ENCODE measurements at regions not wholly inside any gene's neighbourhood (a gene's known extent, or its start where the extent isn't known, plus 50 kb on each side); places are given as distances from the start of the nearest gene placed in this dataset.

DNA sequence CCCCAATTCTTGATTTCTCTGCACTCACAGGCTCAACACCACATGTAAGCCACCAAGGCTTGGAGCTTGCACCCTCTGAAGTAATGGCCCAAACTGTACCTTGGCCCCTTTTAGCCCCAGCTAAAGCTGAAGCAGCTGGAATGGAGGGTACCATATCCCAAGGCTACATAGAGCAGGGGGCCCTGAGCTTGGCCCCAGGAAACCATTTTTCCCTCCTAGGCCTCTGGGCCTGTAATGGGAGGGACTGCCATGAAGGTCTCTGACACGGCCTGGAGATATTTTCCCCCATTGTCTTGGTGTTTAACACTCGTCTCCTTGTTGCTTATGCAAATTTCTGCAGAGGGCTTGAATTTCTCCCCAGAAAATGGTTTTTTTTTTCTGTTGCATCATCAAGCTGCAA lies 69.7 kb downstream of the SKA1 start:
- peaks cover 3% of the 10 kb centered on the region for H3K9me3 Mint-ChIP-seq
- ChIA-PET CTCF (no interaction called here), POLR2A (no interaction called here)
- H3K4me3 Mint-ChIP-seq = no peak overlapping the region
- no peaks in the 10 kb centered on the region for H3K36me3 Mint-ChIP-seq (ENCODE audit: low read depth)
- peaks cover 3% of the 10 kb centered on the region for H3K27me3 Mint-ChIP-seq
- no peaks in the 10 kb centered on the region for H3K4me1 Mint-ChIP-seq
- H3K27ac Mint-ChIP-seq = no peak overlapping the region
- DNase-seq = no peak

DNA sequence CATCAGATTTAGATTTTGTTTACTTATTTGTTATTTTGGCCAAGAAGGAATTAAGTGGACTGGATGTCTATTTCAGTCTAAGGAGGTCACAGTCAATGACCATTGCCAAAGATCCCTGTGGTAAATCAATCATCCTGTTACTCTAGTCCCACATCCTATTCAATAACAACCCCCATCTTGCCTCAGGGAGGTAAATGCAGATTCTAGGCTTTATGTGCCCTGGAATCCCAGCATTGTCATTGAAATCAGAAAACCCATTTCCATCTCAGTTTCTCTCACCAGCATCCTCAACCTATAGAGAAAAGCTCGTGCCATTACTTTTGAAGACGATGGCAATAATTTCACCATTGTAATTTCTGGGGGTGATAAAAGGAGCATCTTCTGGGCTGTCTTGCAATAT lies 71.8 kb downstream of the SKA1 start:
- no peak overlapping the region for H3K27ac Mint-ChIP-seq
- no peak overlapping the region for H3K4me3 Mint-ChIP-seq
- no peaks in the 10 kb centered on the region for H3K36me3 Mint-ChIP-seq (ENCODE audit: low read depth)
- CTCF ChIA-PET = interaction anchor here (1.5 kb wide), 1 partner anchor 10 kb away, joined by 3 read pairs; no protein-coding TSS in a partner anchor
- DNase-seq = no peak
- POLR2A ChIA-PET = no interaction called here
- H3K4me1 Mint-ChIP-seq = no peaks in the 10 kb centered on the region
- H3K27me3 Mint-ChIP-seq = peaks cover 3% of the 10 kb centered on the region
- H3K9me3 Mint-ChIP-seq = peaks cover 3% of the 10 kb centered on the region

DNA sequence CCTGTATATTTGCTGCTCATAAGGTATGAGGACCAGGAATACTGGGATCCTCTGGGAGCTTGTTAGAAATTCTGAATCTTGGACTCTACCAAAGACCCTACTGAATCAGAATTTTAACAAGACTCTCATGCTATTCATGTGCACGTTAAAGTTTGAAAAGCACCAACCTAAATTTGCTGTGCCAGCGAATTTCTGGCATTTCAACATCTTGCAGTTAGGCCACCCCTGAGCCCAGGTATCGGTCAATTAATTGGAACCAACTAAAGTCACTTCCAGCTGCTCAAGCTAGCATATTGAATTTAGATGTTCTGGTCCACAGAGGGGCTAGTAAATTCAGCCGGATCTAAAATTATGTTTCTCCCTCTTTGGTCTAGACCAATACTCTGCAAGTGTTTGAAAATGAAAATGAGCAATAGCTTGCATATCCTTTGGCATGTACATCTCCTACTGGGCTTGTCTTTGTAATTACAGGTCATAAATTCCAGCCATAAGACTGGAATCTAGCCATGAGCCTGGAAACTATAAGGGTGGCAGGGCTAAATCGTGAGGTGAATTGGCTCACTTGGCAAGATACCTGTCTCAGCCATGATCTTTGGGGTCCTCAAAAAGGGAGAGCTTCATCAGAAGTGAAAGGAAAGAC lies 72.4 kb downstream of the SKA1 start:
- no peak for DNase-seq
- Mint-ChIP-seq H3K4me3 (no peak overlapping the region), H3K36me3 (ENCODE audit: low read depth) (no peaks in the 10 kb centered on the region), H3K27ac (no peak overlapping the region), H3K9me3 (peaks cover 3% of the 10 kb centered on the region), H3K4me1 (no peaks in the 10 kb centered on the region), H3K27me3 (peaks cover 3% of the 10 kb centered on the region)
- CTCF ChIA-PET = interaction anchor here (1.5 kb wide), 1 partner anchor 9 kb away, joined by 3 read pairs; no protein-coding TSS in a partner anchor
- POLR2A ChIA-PET = no interaction called here

DNA sequence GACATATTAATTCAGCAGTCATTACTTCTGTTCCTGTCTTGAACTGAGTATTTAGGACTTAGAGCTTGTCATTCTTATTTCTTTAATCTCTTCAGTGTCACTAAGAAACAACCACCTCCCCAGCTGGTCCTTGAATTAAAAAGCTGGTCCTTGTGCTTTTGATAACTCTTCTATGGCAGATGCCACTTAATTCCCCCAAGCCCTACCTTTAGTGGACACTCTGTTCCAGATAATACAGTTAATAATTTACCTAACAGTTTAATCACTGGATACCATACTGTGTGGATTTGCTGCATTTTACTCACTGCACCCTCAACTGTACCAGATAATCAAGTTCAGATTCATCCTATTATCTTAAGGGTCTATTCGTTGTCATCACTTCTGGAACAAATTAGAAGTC lies 73.1 kb downstream of the SKA1 start:
- H3K9me3 Mint-ChIP-seq = peaks cover 3% of the 10 kb centered on the region
- CTCF ChIA-PET = interaction anchor here (1.5 kb wide), 1 partner anchor 8 kb away, joined by 3 read pairs; no protein-coding TSS in a partner anchor
- no peaks in the 10 kb centered on the region for H3K36me3 Mint-ChIP-seq (ENCODE audit: low read depth)
- POLR2A ChIA-PET = no interaction called here
- H3K27ac Mint-ChIP-seq = no peak overlapping the region
- no peaks in the 10 kb centered on the region for H3K4me1 Mint-ChIP-seq
- no peaks in the 10 kb centered on the region for H3K27me3 Mint-ChIP-seq
- H3K4me3 Mint-ChIP-seq = no peak overlapping the region
- no peak for DNase-seq

DNA sequence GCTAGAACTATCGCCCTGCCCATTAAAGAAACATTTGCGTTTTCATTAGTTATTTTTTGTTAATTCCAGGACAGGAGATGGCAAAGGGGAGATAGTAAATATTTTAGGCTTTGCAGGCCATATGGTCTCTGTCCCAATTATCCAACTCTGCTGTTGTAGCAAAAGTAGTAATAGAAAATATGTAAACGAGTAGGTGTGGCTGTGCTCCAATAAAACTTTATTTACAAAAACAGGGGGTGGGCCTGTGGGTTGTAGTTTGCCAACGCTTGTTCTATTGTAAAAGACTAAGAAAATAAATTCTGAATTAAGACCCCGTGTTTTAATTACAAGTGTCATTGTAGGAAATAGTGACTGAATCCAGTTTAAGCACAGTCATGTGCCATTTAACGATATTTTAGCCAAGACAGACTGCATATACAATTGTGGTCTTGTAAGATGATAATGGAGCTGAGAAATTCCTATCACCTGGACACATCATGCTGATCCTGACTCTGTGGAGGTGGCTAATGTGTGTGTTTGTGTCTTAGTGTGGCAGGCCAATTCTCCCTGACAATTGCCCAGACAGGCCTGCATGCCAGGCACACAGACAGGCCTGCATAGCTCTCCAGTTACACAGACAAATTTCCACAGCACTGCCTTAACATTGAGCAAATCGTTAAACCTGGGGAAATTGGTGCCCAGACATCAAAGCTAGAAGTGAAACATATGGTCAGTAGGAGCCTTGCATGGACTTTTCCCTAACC lies 76.4 kb downstream of the SKA1 start:
- Mint-ChIP-seq H3K4me1 (no peaks in the 10 kb centered on the region), H3K27me3 (peaks cover 5% of the 10 kb centered on the region), H3K27ac (no peak overlapping the region), H3K36me3 (ENCODE audit: low read depth) (no peaks in the 10 kb centered on the region), H3K9me3 (no peaks in the 10 kb centered on the region), H3K4me3 (no peak overlapping the region)
- POLR2A ChIA-PET = no interaction called here
- CTCF ChIA-PET = no interaction called here
- no peak for DNase-seq

DNA sequence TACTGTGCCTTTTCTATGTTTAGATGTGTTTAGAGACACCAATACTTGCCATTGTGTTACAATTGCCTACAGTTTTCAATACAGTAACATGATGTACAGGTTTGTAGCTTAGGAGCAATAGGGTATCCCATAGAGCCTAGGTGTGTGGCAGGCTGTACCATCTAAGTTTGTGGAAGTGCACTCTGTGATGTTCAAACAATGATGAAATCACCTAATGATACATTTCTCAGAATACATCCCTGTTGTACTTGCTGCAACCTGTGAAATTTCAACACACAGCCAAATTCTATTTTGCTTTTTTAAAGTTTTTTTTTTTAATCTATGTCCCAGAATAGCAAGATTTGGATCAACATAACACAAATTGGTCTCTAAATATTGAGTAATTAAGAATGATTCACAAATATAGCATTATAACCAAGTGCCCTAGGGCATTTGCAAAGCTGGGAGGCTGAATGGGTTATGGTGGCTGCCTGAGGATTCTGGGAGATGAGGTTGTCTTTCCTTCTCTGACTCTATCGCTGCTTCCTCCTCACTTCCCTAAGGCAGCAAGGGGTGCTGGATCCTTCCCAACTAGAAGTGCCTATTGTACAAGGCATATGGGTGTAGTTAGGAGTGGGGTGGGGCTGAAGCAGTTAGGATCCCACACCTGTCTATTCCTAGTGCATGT lies 78.3 kb downstream of the SKA1 start:
- no peaks in the 10 kb centered on the region for H3K4me1 Mint-ChIP-seq
- ChIA-PET CTCF (interaction anchor here (0.9 kb wide), 1 partner anchor 15 kb away, joined by 3 read pairs; no protein-coding TSS in a partner anchor), POLR2A (no interaction called here)
- H3K36me3 Mint-ChIP-seq (ENCODE audit: low read depth) = no peaks in the 10 kb centered on the region
- peaks cover 5% of the 10 kb centered on the region for H3K27me3 Mint-ChIP-seq
- no peak overlapping the region for H3K27ac Mint-ChIP-seq
- H3K4me3 Mint-ChIP-seq = no peak overlapping the region
- DNase-seq = no peak
- H3K9me3 Mint-ChIP-seq = no peaks in the 10 kb centered on the region

DNA sequence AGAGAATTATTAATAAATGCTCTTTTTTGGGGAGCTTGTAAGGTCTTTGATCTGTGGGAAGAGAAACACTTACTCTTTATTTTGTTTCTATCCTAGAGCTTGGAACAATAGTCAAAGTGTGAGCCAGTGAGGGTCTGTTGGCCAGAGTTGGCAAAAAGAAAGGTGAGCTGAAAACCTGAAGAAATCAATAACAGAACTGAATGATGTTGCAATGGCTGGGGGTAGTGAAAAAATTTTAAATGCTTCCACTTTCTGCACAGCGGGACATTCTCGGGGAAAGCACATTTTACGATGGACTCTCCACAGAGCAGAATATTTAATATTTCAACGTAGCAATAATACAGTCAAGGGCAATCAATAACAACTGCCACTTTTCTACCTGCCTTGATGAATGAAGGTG lies 78.9 kb downstream of the SKA1 start:
- no peak overlapping the region for H3K4me3 Mint-ChIP-seq
- H3K27me3 Mint-ChIP-seq = peaks cover 5% of the 10 kb centered on the region
- POLR2A ChIA-PET = no interaction called here
- no peaks in the 10 kb centered on the region for H3K36me3 Mint-ChIP-seq (ENCODE audit: low read depth)
- no peak for DNase-seq
- CTCF ChIA-PET = interaction anchor here (0.9 kb wide), 1 partner anchor 14 kb away, joined by 3 read pairs; no protein-coding TSS in a partner anchor
- H3K27ac Mint-ChIP-seq = no peak overlapping the region
- H3K4me1 Mint-ChIP-seq = no peaks in the 10 kb centered on the region
- H3K9me3 Mint-ChIP-seq = no peaks in the 10 kb centered on the region

DNA sequence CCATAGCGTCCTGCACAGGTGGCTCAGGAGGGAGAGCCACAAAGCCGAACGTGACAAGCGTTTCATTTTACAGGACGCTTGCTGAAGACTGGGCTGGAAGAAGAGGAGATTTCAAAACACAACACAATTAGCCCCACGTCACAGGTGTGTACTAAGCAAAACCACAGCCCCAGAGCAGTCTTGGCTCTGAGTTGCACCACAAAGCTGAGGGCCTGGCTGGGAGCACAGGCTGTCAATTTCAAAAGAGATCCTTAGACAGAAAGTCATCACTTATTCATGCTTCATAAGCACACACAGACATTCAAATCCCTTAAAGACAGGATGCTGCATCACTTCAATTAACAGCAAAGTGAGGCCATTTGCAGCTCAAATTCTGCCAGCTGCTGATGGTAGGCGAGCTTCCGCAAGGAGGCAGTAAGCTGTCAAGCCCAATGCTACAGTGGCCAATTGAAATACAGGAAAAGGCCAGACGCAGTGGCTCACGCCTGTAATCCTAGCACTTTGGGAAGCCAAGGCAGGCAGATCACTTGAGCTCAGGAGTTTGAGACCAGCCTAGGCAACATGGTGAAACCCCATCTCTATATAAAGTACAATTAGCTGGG lies 79.6 kb downstream of the SKA1 start:
- Mint-ChIP-seq H3K4me3 (no peak overlapping the region), H3K9me3 (no peaks in the 10 kb centered on the region), H3K27ac (no peak overlapping the region), H3K4me1 (no peaks in the 10 kb centered on the region), H3K36me3 (ENCODE audit: low read depth) (no peaks in the 10 kb centered on the region), H3K27me3 (peaks cover 5% of the 10 kb centered on the region)
- CTCF ChIA-PET = no interaction called here
- DNase-seq = no peak
- POLR2A ChIA-PET = no interaction called here

DNA sequence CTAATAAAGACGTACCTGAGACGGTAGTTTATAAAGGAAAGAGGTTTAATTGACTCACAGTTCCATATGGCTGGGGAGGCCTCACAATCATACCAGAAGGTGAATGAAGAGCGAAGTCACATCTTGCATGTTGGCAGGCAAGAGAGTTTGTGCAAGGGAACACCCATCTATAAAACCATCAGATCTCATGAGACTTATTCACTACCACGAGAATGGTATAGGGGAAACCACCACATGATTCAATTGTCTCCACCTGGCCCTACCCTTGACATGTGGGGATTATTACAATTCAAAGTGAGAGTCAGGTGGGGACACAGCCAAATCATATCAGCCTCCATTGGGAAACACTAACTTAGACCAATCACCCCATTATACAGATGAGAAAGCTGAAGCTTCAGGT lies 81.4 kb downstream of the SKA1 start:
- H3K36me3 Mint-ChIP-seq (ENCODE audit: low read depth) = no peaks in the 10 kb centered on the region
- H3K27me3 Mint-ChIP-seq = peaks cover 5% of the 10 kb centered on the region
- H3K4me1 Mint-ChIP-seq = no peaks in the 10 kb centered on the region
- ChIA-PET POLR2A (no interaction called here), CTCF (interaction anchor here (1.2 kb wide), 1 partner anchor 9 kb away, joined by 3 read pairs; no protein-coding TSS in a partner anchor)
- DNase-seq = no peak
- H3K4me3 Mint-ChIP-seq = no peak overlapping the region
- no peak overlapping the region for H3K27ac Mint-ChIP-seq
- no peaks in the 10 kb centered on the region for H3K9me3 Mint-ChIP-seq

DNA sequence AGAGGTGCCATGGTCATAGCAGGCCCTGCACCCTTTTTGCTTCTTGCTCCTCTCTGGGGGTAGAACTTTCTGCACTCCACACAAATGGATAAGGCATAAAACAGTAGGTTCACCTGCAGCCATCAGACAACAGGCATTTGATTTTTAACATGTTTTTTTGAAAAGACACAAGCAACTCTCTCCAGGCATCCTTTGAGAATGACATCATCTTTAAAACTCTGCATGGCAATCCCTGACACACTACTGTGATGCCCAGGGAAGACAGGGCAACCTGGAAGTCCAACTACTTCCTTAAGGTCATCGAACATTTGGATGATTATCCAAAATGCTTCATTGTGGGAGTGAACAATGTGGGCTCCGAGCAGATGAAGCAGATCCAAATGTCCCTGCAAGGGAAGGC lies 82.8 kb downstream of the SKA1 start:
- ChIA-PET CTCF (no interaction called here), POLR2A (no interaction called here)
- Mint-ChIP-seq H3K4me1 (no peaks in the 10 kb centered on the region), H3K27me3 (peaks cover 5% of the 10 kb centered on the region), H3K9me3 (no peaks in the 10 kb centered on the region), H3K27ac (no peak overlapping the region), H3K4me3 (no peak overlapping the region), H3K36me3 (ENCODE audit: low read depth) (no peaks in the 10 kb centered on the region)
- no peak for DNase-seq

DNA sequence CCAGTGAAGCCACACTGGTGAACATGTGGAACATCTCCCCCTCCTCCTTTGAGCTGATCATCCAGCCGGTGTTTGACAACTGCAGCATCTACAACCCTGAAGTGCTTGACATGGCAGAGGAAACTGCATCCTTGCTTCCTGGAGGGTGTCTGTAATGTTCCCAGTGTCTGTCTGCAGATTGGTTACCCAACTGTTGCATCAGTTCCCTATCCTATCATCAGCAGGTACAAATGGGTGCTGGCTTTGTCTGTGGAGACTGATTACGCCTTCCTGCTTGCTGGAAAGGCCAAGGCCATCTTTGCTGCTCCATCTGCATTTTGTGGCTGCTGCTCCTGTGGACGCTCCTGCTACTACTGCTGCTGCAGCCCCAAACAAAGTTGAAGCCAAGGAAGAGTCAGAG lies 83.5 kb downstream of the SKA1 start:
- ChIA-PET CTCF (no interaction called here), POLR2A (no interaction called here)
- H3K36me3 Mint-ChIP-seq (ENCODE audit: low read depth) = no peaks in the 10 kb centered on the region
- no peaks in the 10 kb centered on the region for H3K9me3 Mint-ChIP-seq
- H3K27ac Mint-ChIP-seq = no peak overlapping the region
- DNase-seq = no peak
- peaks cover 5% of the 10 kb centered on the region for H3K27me3 Mint-ChIP-seq
- H3K4me1 Mint-ChIP-seq = no peaks in the 10 kb centered on the region
- H3K4me3 Mint-ChIP-seq = no peak overlapping the region

DNA sequence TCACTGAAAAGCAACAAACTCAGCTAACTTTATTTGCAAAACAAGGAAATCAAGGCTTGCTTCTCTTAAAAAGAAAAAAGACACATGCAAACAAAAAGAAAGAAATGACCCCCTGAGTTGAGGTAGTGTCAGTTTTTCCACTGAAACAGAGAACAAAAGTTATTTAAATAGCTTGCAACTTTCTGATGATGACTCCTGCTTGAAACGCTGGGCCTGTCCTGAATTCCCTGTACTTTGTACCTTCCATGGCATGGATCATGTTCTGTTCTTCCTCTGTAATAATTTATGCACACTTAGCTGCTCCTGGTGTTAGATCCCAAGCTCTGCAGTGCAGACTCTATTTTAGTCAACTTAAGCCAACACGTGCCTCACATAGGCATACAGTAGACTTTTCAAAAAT lies 84.0 kb downstream of the SKA1 start:
- Mint-ChIP-seq H3K36me3 (ENCODE audit: low read depth) (no peaks in the 10 kb centered on the region), H3K9me3 (no peaks in the 10 kb centered on the region), H3K4me1 (no peaks in the 10 kb centered on the region), H3K4me3 (no peak overlapping the region), H3K27me3 (peaks cover 5% of the 10 kb centered on the region), H3K27ac (no peak overlapping the region)
- no peak for DNase-seq
- CTCF ChIA-PET = no interaction called here
- POLR2A ChIA-PET = no interaction called here

DNA sequence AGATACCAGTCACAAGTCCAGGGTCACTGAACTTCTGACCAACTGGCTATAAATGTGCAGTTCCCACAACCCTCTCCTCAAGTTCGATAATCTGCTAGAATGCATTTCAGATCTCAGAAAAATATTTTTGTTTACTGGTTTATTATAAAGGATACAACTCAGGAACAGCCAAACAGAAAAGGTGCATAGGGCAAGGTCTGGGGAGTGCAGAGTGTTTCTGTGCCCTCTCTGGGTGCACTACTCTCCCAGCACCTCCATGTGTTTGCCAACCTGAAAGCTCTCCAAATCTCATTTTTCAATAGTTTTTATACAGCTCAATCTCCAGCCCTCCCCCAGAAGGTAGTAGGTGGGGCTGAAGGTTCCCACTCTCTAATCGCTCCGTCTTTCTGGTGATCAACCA lies 85.2 kb downstream of the SKA1 start:
- POLR2A ChIA-PET = no interaction called here

More for the DNA sequence above, 85.2 kb downstream of the SKA1 start:
- Mint-ChIP-seq H3K4me3 (no peak overlapping the region), H3K27ac (no peak overlapping the region), H3K36me3 (ENCODE audit: low read depth) (no peaks in the 10 kb centered on the region), H3K27me3 (peaks cover 5% of the 10 kb centered on the region), H3K9me3 (no peaks in the 10 kb centered on the region), H3K4me1 (no peaks in the 10 kb centered on the region)
- DNase-seq = no peak
- CTCF ChIA-PET = no interaction called here
